Neural progenitor cell (in vitro differentiated cells): ENCODE measurements at regions not wholly inside any gene's neighbourhood (a gene's known extent, or its start where the extent isn't known, plus 50 kb on each side); places are given as distances from the start of the nearest gene placed in this dataset.

Source experiments
- DNase-seq: peaks from one replicate; pipeline ENCODE4 v3.0.0-alpha.2; 2016; ENCODE audit warnings: low spot score
- H2AFZ ChIP-seq: fragments of 200-600 bp; sonication (generic); replicated peaks from 2 replicates; pipeline ENCODE4 v1.6.1; 2016; ENCODE audit warnings: antibody characterized with exemption
- H3F3A ChIP-seq: fragments of 200-600 bp; sonication (generic); 2 replicates; pipeline ENCODE4 v1.6.1; 2016; ENCODE audit warnings: antibody characterized with exemption, low read depth
- H3K27ac ChIP-seq: fragments of 200-600 bp; sonication (generic); 2 replicates; pipeline ENCODE4 v1.5.1; 2016; ENCODE audit warnings: mild to moderate bottlenecking
- H3K27me3 ChIP-seq: fragments of 200-600 bp; sonication (generic); 2 replicates; pipeline ENCODE4 v1.6.1; 2016; ENCODE audit warnings: mild to moderate bottlenecking, moderate library complexity
- H3K36me3 ChIP-seq: fragments of 200-600 bp; sonication (generic); 2 replicates; pipeline ENCODE4 v1.5.1; 2016
- H3K4me1 ChIP-seq: fragments of 200-600 bp; sonication (generic); 2 replicates; pipeline ENCODE4 v1.6.1; 2016; ENCODE audit warnings: mixed run types
- H3K4me2 ChIP-seq: fragments of 200-600 bp; sonication (generic); 2 replicates; pipeline ENCODE4 v1.6.1; 2016
- H3K4me3 ChIP-seq: fragments of 200-600 bp; sonication (generic); 2 replicates; pipeline ENCODE4 v1.5.1; 2016
- H3K79me2 ChIP-seq: fragments of 200-600 bp; sonication (generic); 2 replicates; pipeline ENCODE4 v1.6.1; 2016; ENCODE audit warnings: low read depth
- H3K9ac ChIP-seq: fragments of 200-600 bp; sonication (generic); 2 replicates; pipeline ENCODE4 v1.6.1; 2016
- H3K9me3 ChIP-seq: fragments of 200-600 bp; sonication (generic); 2 replicates; pipeline ENCODE4 v1.5.1; 2016; ENCODE audit warnings: low read depth
- H4K20me1 ChIP-seq: fragments of 200-600 bp; sonication (generic); 2 replicates; pipeline ENCODE4 v1.6.1; 2016; ENCODE audit warnings: low read depth
- H3K27ac Mint-ChIP-seq: 3 replicates; pipeline ENCODE4 v1.8.0; 2021; ENCODE audit warnings: mixed read lengths
- H3K27me3 Mint-ChIP-seq: 2 replicates; pipeline ENCODE4 v1.8.0; 2022; ENCODE audit warnings: low read depth, mild to moderate bottlenecking, inconsistent platforms, moderate library complexity, mixed read lengths; ENCODE audit not compliant: insufficient read depth
- H3K36me3 Mint-ChIP-seq: 3 replicates; pipeline ENCODE4 v1.8.0; 2021; ENCODE audit warnings: mixed read lengths
- H3K4me1 Mint-ChIP-seq: 3 replicates; pipeline ENCODE4 v1.8.0; 2021; ENCODE audit warnings: mixed read lengths
- H3K4me3 Mint-ChIP-seq: 3 replicates; pipeline ENCODE4 v1.8.0; 2021; ENCODE audit warnings: mild to moderate bottlenecking, moderate library complexity, mixed read lengths
- H3K9me3 Mint-ChIP-seq: 3 replicates; pipeline ENCODE4 v1.8.0; 2020; ENCODE audit warnings: mixed read lengths
- CTCF ChIP-seq: fragments of 200-600 bp; sonication (generic); IDR thresholded peaks from 2 replicates; pipeline ENCODE4 v1.5.1; 2017; ENCODE audit warnings: antibody characterized with exemption, mild to moderate bottlenecking
- EZH2 ChIP-seq: fragments of 200-600 bp; sonication (generic); IDR thresholded peaks from 2 replicates; pipeline ENCODE4 v1.6.1; 2017; ENCODE audit warnings: antibody characterized with exemption, mild to moderate bottlenecking, moderate library complexity
- EZH2phosphoT487 ChIP-seq: fragments of 200-600 bp; sonication (generic); IDR thresholded peaks from 2 replicates; pipeline ENCODE4 v1.6.1; 2017; ENCODE audit warnings: antibody characterized with exemption

- no peak for DNase-seq
- Histone ChIP-seq H3K27ac (no peak overlapping the region), H3K4me2 (no peak overlapping the region), H3K9ac (no peak overlapping the region), H4K20me1 (no peaks in the 10 kb centered on the region), H3K27me3 (no peaks in the 10 kb centered on the region), H3K36me3 (no peaks in the 10 kb centered on the region), H3F3A (no peaks in the 10 kb centered on the region), H3K4me3 (no peak overlapping the region), H3K79me2 (no peaks in the 10 kb centered on the region), H3K4me1 (no peaks in the 10 kb centered on the region), H3K9me3 (no peaks in the 10 kb centered on the region), H2AFZ (no peak overlapping the region)
- Mint-ChIP-seq H3K4me1 (no peaks in the 10 kb centered on the region), H3K27ac (no peak overlapping the region), H3K36me3 (no peaks in the 10 kb centered on the region), H3K27me3 (peaks cover 4% of the 10 kb centered on the region), H3K9me3 (no peaks in the 10 kb centered on the region), H3K4me3 (no peak overlapping the region)
- TF ChIP-seq CTCF (no peak), EZH2phosphoT487 (no peak), EZH2 (no peak)
Measured at GRCh38 chr11:10381736-10382135, 73.3 kb upstream of the AMPD3 start.

- no peaks in the 10 kb centered on the region for H3K9me3 Mint-ChIP-seq
- H2AFZ ChIP-seq = no peak overlapping the region
- no peak for DNase-seq
- peaks cover 2% of the 10 kb centered on the region for H3K4me1 ChIP-seq
- H3F3A ChIP-seq = no peaks in the 10 kb centered on the region
- H3K4me3 ChIP-seq = no peak overlapping the region
- H4K20me1 ChIP-seq = no peaks in the 10 kb centered on the region
- H3K9me3 ChIP-seq = no peaks in the 10 kb centered on the region
- TF ChIP-seq EZH2phosphoT487 (no peak), CTCF (no peak), EZH2 (no peak)
- no peak overlapping the region for H3K27ac ChIP-seq
- no peaks in the 10 kb centered on the region for H3K36me3 Mint-ChIP-seq
- no peaks in the 10 kb centered on the region for H3K27me3 ChIP-seq
- no peak overlapping the region for H3K27ac Mint-ChIP-seq
- peaks cover 4% of the 10 kb centered on the region for H3K27me3 Mint-ChIP-seq
- no peak overlapping the region for H3K4me2 ChIP-seq
- no peak overlapping the region for H3K4me3 Mint-ChIP-seq
- H3K9ac ChIP-seq = no peak overlapping the region
- H3K79me2 ChIP-seq = no peaks in the 10 kb centered on the region
- peaks cover 5% of the 10 kb centered on the region for H3K4me1 Mint-ChIP-seq
- no peaks in the 10 kb centered on the region for H3K36me3 ChIP-seq
Measured at GRCh38 chr11:10382518-10382917, 72.5 kb upstream of the AMPD3 start.

GRCh38 chr11:10385696-10386095, 69.4 kb upstream of the AMPD3 start:
- no peaks in the 10 kb centered on the region for H3K36me3 Mint-ChIP-seq
- H3K27ac ChIP-seq = no peak overlapping the region
- H3K4me1 Mint-ChIP-seq = peaks cover 8% of the 10 kb centered on the region
- no peak for DNase-seq
- H2AFZ ChIP-seq = no peak overlapping the region
- H3F3A ChIP-seq = no peaks in the 10 kb centered on the region
- no peaks in the 10 kb centered on the region for H3K9me3 ChIP-seq
- peaks cover 4% of the 10 kb centered on the region for H3K4me1 ChIP-seq
- peak overlapping the region; percentile 66 for H3K27ac Mint-ChIP-seq
- TF ChIP-seq EZH2phosphoT487 = no peak
- no peaks in the 10 kb centered on the region for H3K9me3 Mint-ChIP-seq
- peaks cover 4% of the 10 kb centered on the region for H3K27me3 Mint-ChIP-seq
- no peak overlapping the region for H3K9ac ChIP-seq
- no peak overlapping the region for H3K4me2 ChIP-seq
- H3K36me3 ChIP-seq = no peaks in the 10 kb centered on the region
- H3K4me3 Mint-ChIP-seq = no peak overlapping the region
- H3K79me2 ChIP-seq = no peaks in the 10 kb centered on the region
- no peak overlapping the region for H3K4me3 ChIP-seq
- no peaks in the 10 kb centered on the region for H3K27me3 ChIP-seq
- H4K20me1 ChIP-seq = no peaks in the 10 kb centered on the region

GRCh38 chr11:10386361-10386760, 68.7 kb upstream of the AMPD3 start:
- Mint-ChIP-seq H3K27ac (no peak overlapping the region), H3K4me1 (peaks cover 8% of the 10 kb centered on the region), H3K36me3 (no peaks in the 10 kb centered on the region), H3K9me3 (no peaks in the 10 kb centered on the region), H3K27me3 (peaks cover 4% of the 10 kb centered on the region), H3K4me3 (no peak overlapping the region)
- H3K9me3 ChIP-seq = no peaks in the 10 kb centered on the region
- no peak overlapping the region for H3K4me2 ChIP-seq
- no peaks in the 10 kb centered on the region for H3K79me2 ChIP-seq
- no peaks in the 10 kb centered on the region for H3K27me3 ChIP-seq
- no peak for TF ChIP-seq EZH2
- TF ChIP-seq CTCF = no peak
- TF ChIP-seq EZH2phosphoT487 = no peak
- no peak overlapping the region for H3K4me3 ChIP-seq
- H3K9ac ChIP-seq = no peak overlapping the region
- H3K4me1 ChIP-seq = peaks cover 4% of the 10 kb centered on the region
- no peak overlapping the region for H2AFZ ChIP-seq
- no peak overlapping the region for H3K27ac ChIP-seq
- no peak for DNase-seq
- H4K20me1 ChIP-seq = no peaks in the 10 kb centered on the region
- no peaks in the 10 kb centered on the region for H3K36me3 ChIP-seq
- H3F3A ChIP-seq = no peaks in the 10 kb centered on the region
